ENCODE measurements at regions not wholly inside any gene's neighbourhood (a gene's known extent, or its start where the extent isn't known, plus 50 kb on each side); places are given as distances from the start of the nearest gene placed in this dataset.

GRCh38 chr3:135690664-135691063, 274.9 kb upstream of the PPP2R3A start:
- TF ChIP-seq CTCF (IDR thresholded peaks at IDR 0.05) = no peak
- intact Hi-C loops (cut with DNase I) = no loop called here
- no peak overlapping the region for H3K4me3 ChIP-seq
- H3K36me3 ChIP-seq = no peaks in the 10 kb centered on the region
- ATAC-seq (no peak), DNase-seq (no peak)
- no peak overlapping the region for H3K27ac ChIP-seq
- H3K4me1 ChIP-seq = no peaks in the 10 kb centered on the region
- no peaks in the 10 kb centered on the region for H3K27me3 ChIP-seq
- no peaks in the 10 kb centered on the region for H3K9me3 ChIP-seq

- intact Hi-C loops (cut with DNase I) = no loop called here
- H3K36me3 ChIP-seq = no peaks in the 10 kb centered on the region
- no peak for TF ChIP-seq CTCF (IDR thresholded peaks at IDR 0.05)
These were observed 274.3 kb upstream of the PPP2R3A start for GRCh38 chr3:135691240-135691639.

GRCh38 chr3:135694142-135694541, 271.4 kb upstream of the PPP2R3A start:
- Histone ChIP-seq H3K27ac (no peak overlapping the region), H3K4me3 (no peak overlapping the region), H3K36me3 (no peaks in the 10 kb centered on the region), H3K4me1 (no peaks in the 10 kb centered on the region), H3K9me3 (no peaks in the 10 kb centered on the region), H3K27me3 (no peaks in the 10 kb centered on the region)
- DNase-seq = no peak
- no peak for TF ChIP-seq CTCF (IDR thresholded peaks at IDR 0.05)
- ATAC-seq = no peak
- intact Hi-C loops (cut with DNase I) = no loop called here

More at GRCh38 chr3:135691240-135691639, 274.3 kb upstream of the PPP2R3A start:
- no peaks in the 10 kb centered on the region for H3K4me1 ChIP-seq
- H3K9me3 ChIP-seq = no peaks in the 10 kb centered on the region
- no peak overlapping the region for H3K4me3 ChIP-seq
- DNase-seq = no peak
- no peak for ATAC-seq
- H3K27ac ChIP-seq = no peak overlapping the region
- H3K27me3 ChIP-seq = no peaks in the 10 kb centered on the region

GRCh38 chr3:135699741-135700140, 265.8 kb upstream of the PPP2R3A start:
- no peak overlapping the region for H3K4me3 ChIP-seq
- ATAC-seq (no peak), DNase-seq (no peak)
- no peak for TF ChIP-seq CTCF (IDR thresholded peaks at IDR 0.05)
- no peaks in the 10 kb centered on the region for H3K27me3 ChIP-seq
- H3K36me3 ChIP-seq = no peaks in the 10 kb centered on the region
- H3K4me1 ChIP-seq = no peaks in the 10 kb centered on the region
- intact Hi-C loops (cut with DNase I) = no loop called here
- H3K27ac ChIP-seq = no peak overlapping the region
- H3K9me3 ChIP-seq = no peaks in the 10 kb centered on the region

GRCh38 chr3:135706758-135707375, 258.7 kb upstream of the PPP2R3A start:
- intact Hi-C loops (cut with DNase I) = no loop called here
- TF ChIP-seq CTCF (IDR thresholded peaks at IDR 0.05) = no peak
- no peaks in the 10 kb centered on the region for H3K36me3 ChIP-seq
- H3K27me3 ChIP-seq = no peaks in the 10 kb centered on the region
- no peaks in the 10 kb centered on the region for H3K9me3 ChIP-seq
- DNase-seq (no peak), ATAC-seq (no peak)
- H3K4me1 ChIP-seq = no peaks in the 10 kb centered on the region
- H3K4me3 ChIP-seq = no peak overlapping the region
- no peak overlapping the region for H3K27ac ChIP-seq

- DNase-seq (no peak), ATAC-seq (no peak)
- H3K27ac ChIP-seq = no peak overlapping the region
- H3K27me3 ChIP-seq = no peaks in the 10 kb centered on the region
- H3K4me3 ChIP-seq = no peak overlapping the region
- H3K36me3 ChIP-seq = no peaks in the 10 kb centered on the region
- intact Hi-C loops (cut with DNase I) = no loop called here
- H3K9me3 ChIP-seq = peaks cover 3% of the 10 kb centered on the region
- no peaks in the 10 kb centered on the region for H3K4me1 ChIP-seq
- TF ChIP-seq CTCF (IDR thresholded peaks at IDR 0.05) = no peak
These were observed 246.1 kb upstream of the PPP2R3A start for GRCh38 chr3:135719449-135719848.
